Brain microvascular endothelial cell (primary cell): ENCODE measurements at regions not wholly inside any gene's neighbourhood (a gene's known extent, or its start where the extent isn't known, plus 50 kb on each side); places are given as distances from the start of the nearest gene placed in this dataset.

Experiments used
- DNase-seq: peaks from one replicate; pipeline ENCODE4 v3.0.0-alpha.2; 2020
- H3K27ac ChIP-seq: fragments of 250-450 bp; sonication (Bioruptor Pico); 2 replicates; pipeline ENCODE4 v1.5.1; 2020; ENCODE audit warnings: mild to moderate bottlenecking, moderate library complexity
- H3K27me3 ChIP-seq: fragments of 250-450 bp; sonication (Bioruptor Pico); replicated peaks from 2 replicates; pipeline ENCODE4 v1.5.1; 2020; ENCODE audit warnings: mild to moderate bottlenecking
- H3K36me3 ChIP-seq: fragments of 250-450 bp; sonication (Bioruptor Pico); replicated peaks from 2 replicates; pipeline ENCODE4 v1.5.1; 2020; ENCODE audit warnings: mild to moderate bottlenecking
- H3K4me3 ChIP-seq: 2 replicates; pipeline ENCODE4 v1.5.1; 2011; ENCODE audit warnings: low read depth, mild to moderate bottlenecking, control low read depth, low read length, moderate library complexity
- CTCF ChIP-seq: IDR thresholded peaks from 2 replicates; pipeline ENCODE4 v1.5.1; 2011; ENCODE audit warnings: low read depth, mild to moderate bottlenecking, moderate library complexity, low read length, control low read depth, inconsistent platforms; ENCODE audit errors: missing control alignments
- in situ Hi-C: cut with HindIII; loops from 2 replicates; pipeline ENCODE4 v1.10.0; 2017; ENCODE audit warnings: low sequenced_read_pairs, low pct_ligation_motif_present

- Histone ChIP-seq H3K36me3 (no peaks in the 10 kb centered on the region), H3K27ac (no peak overlapping the region), H3K4me3 (peak overlapping the region; percentile 33), H3K27me3 (no peaks in the 10 kb centered on the region)
- in situ Hi-C loops = no loop called here
- DNase-seq = no peak
- TF ChIP-seq CTCF = no peak
Measured at GRCh38 chrX:139194571-139195280, 335.8 kb upstream of the F9 start.

GRCh38 chrX:139192386-139192961 lies 338.1 kb upstream of the F9 start:
- H3K4me3 ChIP-seq = no peak overlapping the region
- TF ChIP-seq CTCF = no peak
- in situ Hi-C loops = no loop called here
- H3K27ac ChIP-seq = no peak overlapping the region
- H3K36me3 ChIP-seq = no peaks in the 10 kb centered on the region
- no peak for DNase-seq
- H3K27me3 ChIP-seq = no peaks in the 10 kb centered on the region

GRCh38 chrX:139191746-139192385 lies 338.7 kb upstream of the F9 start:
- DNase-seq = no peak
- H3K27me3 ChIP-seq = no peaks in the 10 kb centered on the region
- no peaks in the 10 kb centered on the region for H3K36me3 ChIP-seq
- no peak overlapping the region for H3K27ac ChIP-seq
- TF ChIP-seq CTCF = no peak
- H3K4me3 ChIP-seq = no peak overlapping the region
- in situ Hi-C loops = no loop called here

GRCh38 chrX:139191286-139191685 lies 339.3 kb upstream of the F9 start:
- no peak overlapping the region for H3K27ac ChIP-seq
- no peaks in the 10 kb centered on the region for H3K27me3 ChIP-seq
- no peak for DNase-seq
- no peak overlapping the region for H3K4me3 ChIP-seq
- in situ Hi-C loops = no loop called here
- TF ChIP-seq CTCF = no peak
- H3K36me3 ChIP-seq = no peaks in the 10 kb centered on the region

GRCh38 chrX:139187738-139188137 lies 342.8 kb upstream of the F9 start:
- no peaks in the 10 kb centered on the region for H3K36me3 ChIP-seq
- H3K4me3 ChIP-seq = no peak overlapping the region
- no peak for TF ChIP-seq CTCF
- DNase-seq = no peak
- no peaks in the 10 kb centered on the region for H3K27me3 ChIP-seq
- no peak overlapping the region for H3K27ac ChIP-seq
- in situ Hi-C loops = no loop called here
